Colonic mucosa (tissue), 4 donors: ENCODE measurements at regions not wholly inside any gene's neighbourhood (a gene's known extent, or its start where the extent isn't known, plus 50 kb on each side); places are given as distances from the start of the nearest gene placed in this dataset.

Experiments
- DNase-seq: peaks from one replicate; pipeline ENCODE4 v3.0.0-alpha.2; 2020
- H3K27ac ChIP-seq: fragments of 200-600 bp; one replicate; pipeline ENCODE4 v1.8.0; 2021
- H3K27me3 ChIP-seq: fragments of 200-600 bp; one replicate; pipeline ENCODE4 v1.8.0; 2021
- H3K36me3 ChIP-seq: fragments of 200-600 bp; one replicate; pipeline ENCODE4 v1.8.0; 2021
- H3K4me1 ChIP-seq: fragments of 200-600 bp; one replicate; pipeline ENCODE4 v1.8.0; 2021; ENCODE audit warnings: mild to moderate bottlenecking
- H3K4me3 ChIP-seq: fragments of 200-600 bp; one replicate; pipeline ENCODE4 v1.8.0; 2021
- H3K9ac ChIP-seq, 2 donors: one replicate each; pipeline ENCODE4 v1.7.0; 2013; ENCODE audit warnings: control low read depth in 2 of 2, low read depth in 2 of 2, low read length in 2 of 2
- H3K9me3 ChIP-seq: fragments of 200-600 bp; one replicate; pipeline ENCODE4 v1.8.0; 2021
- CTCF ChIP-seq: fragments of 200-600 bp; IDR thresholded peaks from one replicate; pipeline ENCODE4 v1.8.0; 2022; ENCODE audit warnings: antibody characterized with exemption, mild to moderate bottlenecking
- intact Hi-C: fragments of 100-400 bp; cut with DNase I; formaldehyde crosslinking; loops from one replicate; pipeline ENCODE4 v1.14.1; 2022
- donor health status: healthy.
- donor health status: DM: no; HTN: no; CAD: no.
- donor health status: DM: no; HTN: no; CAD: no.

- no peak for TF ChIP-seq CTCF
- no peak overlapping the region for H3K27ac ChIP-seq
- H3K4me3 ChIP-seq: no peak overlapping the region
- H3K4me1 ChIP-seq: no peaks in the 10 kb centered on the region
- intact Hi-C loops: no loop called here
- H3K9me3 ChIP-seq: no peaks in the 10 kb centered on the region
- no peak for DNase-seq
- no peaks in the 10 kb centered on the region for H3K27me3 ChIP-seq
- H3K9ac ChIP-seq: no peak overlapping the region
- H3K36me3 ChIP-seq: no peaks in the 10 kb centered on the region
Measured at GRCh38 chr4:180566492-180566891, 1676.7 kb upstream of the TENM3 start.

- Histone ChIP-seq H3K4me3 (no peak overlapping the region), H3K27me3 (no peaks in the 10 kb centered on the region), H3K4me1 (no peaks in the 10 kb centered on the region), H3K9me3 (no peaks in the 10 kb centered on the region), H3K9ac (no peak overlapping the region), H3K36me3 (no peaks in the 10 kb centered on the region), H3K27ac (no peak overlapping the region)
- TF ChIP-seq CTCF: no peak
- no peak for DNase-seq
- intact Hi-C loops: no loop called here
Measured at GRCh38 chr4:180567080-180567479, 1676.1 kb upstream of the TENM3 start.

- no peak for TF ChIP-seq CTCF
- intact Hi-C loops: no loop called here
- no peak for DNase-seq
Measured at GRCh38 chr4:180571516-180572055, 1671.6 kb upstream of the TENM3 start.

GRCh38 chr4:180578175-180578574 lies 1665.0 kb upstream of the TENM3 start:
- TF ChIP-seq CTCF: no peak

More at GRCh38 chr4:180571516-180572055, 1671.6 kb upstream of the TENM3 start:
- no peaks in the 10 kb centered on the region for H3K36me3 ChIP-seq
- no peaks in the 10 kb centered on the region for H3K9me3 ChIP-seq
- H3K4me3 ChIP-seq: no peak overlapping the region
- no peaks in the 10 kb centered on the region for H3K4me1 ChIP-seq
- H3K27me3 ChIP-seq: no peaks in the 10 kb centered on the region
- H3K9ac ChIP-seq: no peak overlapping the region
- H3K27ac ChIP-seq: no peak overlapping the region

GRCh38 chr4:180581061-180581460 lies 1662.1 kb upstream of the TENM3 start:
- H3K9me3 ChIP-seq: no peaks in the 10 kb centered on the region

More at GRCh38 chr4:180578175-180578574, 1665.0 kb upstream of the TENM3 start:
- H3K27me3 ChIP-seq: no peaks in the 10 kb centered on the region
- no peak for DNase-seq
- H3K4me1 ChIP-seq: no peaks in the 10 kb centered on the region
- no peak overlapping the region for H3K27ac ChIP-seq
- H3K9ac ChIP-seq: no peak overlapping the region
- no peak overlapping the region for H3K4me3 ChIP-seq
- no peaks in the 10 kb centered on the region for H3K9me3 ChIP-seq
- no peaks in the 10 kb centered on the region for H3K36me3 ChIP-seq
- intact Hi-C loops: no loop called here

More at GRCh38 chr4:180581061-180581460, 1662.1 kb upstream of the TENM3 start:
- Histone ChIP-seq H3K27ac (no peak overlapping the region), H3K27me3 (no peaks in the 10 kb centered on the region), H3K36me3 (no peaks in the 10 kb centered on the region), H3K4me3 (no peak overlapping the region), H3K4me1 (no peaks in the 10 kb centered on the region), H3K9ac (no peak overlapping the region)
- intact Hi-C loops: no loop called here
- TF ChIP-seq CTCF: no peak
- DNase-seq: no peak
